ENCODE measurements at regions not wholly inside any gene's neighbourhood (a gene's known extent, or its start where the extent isn't known, plus 50 kb on each side); places are given as distances from the start of the nearest gene placed in this dataset.

- ChIA-PET CTCF (no interaction called here), POLR2A (no interaction called here)
These were observed 1668.6 kb downstream of the GRIK2 start for GRCh38 chr6:103062136-103062535.

- CTCF ChIA-PET = no interaction called here
- POLR2A ChIA-PET = no interaction called here
These were observed 1654.1 kb downstream of the GRIK2 start for GRCh38 chr6:103047567-103047966.

- ChIA-PET POLR2A (no interaction called here), CTCF (no interaction called here)
These were observed 1648.8 kb downstream of the GRIK2 start for GRCh38 chr6:103042336-103042735.

GRCh38 chr6:103036846-103037245 lies 1643.3 kb downstream of the GRIK2 start:
- ChIA-PET POLR2A (no interaction called here), CTCF (no interaction called here)

- CTCF ChIA-PET = no interaction called here
- POLR2A ChIA-PET = no interaction called here
These were observed 1633.9 kb downstream of the GRIK2 start for GRCh38 chr6:103027271-103027931.

GRCh38 chr6:103018426-103018825 lies 1624.9 kb downstream of the GRIK2 start:
- CTCF ChIA-PET = no interaction called here

GRCh38 chr6:103017878-103018277 lies 1624.4 kb downstream of the GRIK2 start:
- ChIA-PET POLR2A (no interaction called here), CTCF (no interaction called here)

More at GRCh38 chr6:103018426-103018825, 1624.9 kb downstream of the GRIK2 start:
- POLR2A ChIA-PET = no interaction called here

GRCh38 chr6:103011605-103012004 lies 1618.1 kb downstream of the GRIK2 start:
- POLR2A ChIA-PET = no interaction called here

GRCh38 chr6:103002282-103002681 lies 1608.8 kb downstream of the GRIK2 start:
- CTCF ChIA-PET = no interaction called here
- POLR2A ChIA-PET = no interaction called here

More at GRCh38 chr6:103011605-103012004, 1618.1 kb downstream of the GRIK2 start:
- CTCF ChIA-PET = no interaction called here

- POLR2A ChIA-PET = no interaction called here
- CTCF ChIA-PET = no interaction called here
These were observed 1608.2 kb downstream of the GRIK2 start for GRCh38 chr6:103001724-103002123.

GRCh38 chr6:103000688-103001087 lies 1607.2 kb downstream of the GRIK2 start:
- ChIA-PET CTCF (no interaction called here), POLR2A (no interaction called here)

GRCh38 chr6:102995491-102995890 lies 1602.0 kb downstream of the GRIK2 start:
- ChIA-PET CTCF (no interaction called here), POLR2A (no interaction called here)

- CTCF ChIA-PET = no interaction called here
- POLR2A ChIA-PET = no interaction called here
These were observed 1601.4 kb downstream of the GRIK2 start for GRCh38 chr6:102994866-102995265.

- CTCF ChIA-PET = no interaction called here
- POLR2A ChIA-PET = no interaction called here
These were observed 1592.6 kb downstream of the GRIK2 start for GRCh38 chr6:102986086-102986485.

GRCh38 chr6:102984357-102984756 lies 1590.8 kb downstream of the GRIK2 start:
- ChIA-PET POLR2A (no interaction called here), CTCF (no interaction called here)

GRCh38 chr6:102981490-102982015 lies 1588.0 kb downstream of the GRIK2 start:
- CTCF ChIA-PET = no interaction called here
- POLR2A ChIA-PET = no interaction called here

GRCh38 chr6:102980951-102981350 lies 1587.4 kb downstream of the GRIK2 start:
- ChIA-PET POLR2A (no interaction called here), CTCF (no interaction called here)

GRCh38 chr6:102961902-102962301 lies 1568.4 kb downstream of the GRIK2 start:
- CTCF ChIA-PET = no interaction called here
- POLR2A ChIA-PET = no interaction called here

GRCh38 chr6:102950967-102951366 lies 1557.5 kb downstream of the GRIK2 start:
- ChIA-PET POLR2A (no interaction called here), CTCF (no interaction called here)

GRCh38 chr6:102944475-102944874 lies 1551.0 kb downstream of the GRIK2 start:
- CTCF ChIA-PET = no interaction called here
- POLR2A ChIA-PET = no interaction called here

- ChIA-PET POLR2A (no interaction called here), CTCF (no interaction called here)
These were observed 1548.7 kb downstream of the GRIK2 start for GRCh38 chr6:102942206-102942605.

GRCh38 chr6:102936959-102937358 lies 1543.5 kb downstream of the GRIK2 start:
- ChIA-PET CTCF (no interaction called here), POLR2A (no interaction called here)

GRCh38 chr6:102928109-102928508 lies 1534.6 kb downstream of the GRIK2 start:
- CTCF ChIA-PET = no interaction called here
- POLR2A ChIA-PET = no interaction called here
